NCI-H2081 treated with DMSO at 0.1 percent for 48 hours (cell line): ENCODE measurements at regions not wholly inside any gene's neighbourhood (a gene's known extent, or its start where the extent isn't known, plus 50 kb on each side); places are given as distances from the start of the nearest gene placed in this dataset.
"Not testable (repeated sequence)": the region's sequence is repeated elsewhere in the genome, so short reads cannot be mapped to it uniquely, and the experiment has no call there.

ENCODE experiments used
- DNase-seq: peaks from one replicate; lab custom pipeline; 2025; lab: John Stamatoyannopoulos, UW

DNA sequence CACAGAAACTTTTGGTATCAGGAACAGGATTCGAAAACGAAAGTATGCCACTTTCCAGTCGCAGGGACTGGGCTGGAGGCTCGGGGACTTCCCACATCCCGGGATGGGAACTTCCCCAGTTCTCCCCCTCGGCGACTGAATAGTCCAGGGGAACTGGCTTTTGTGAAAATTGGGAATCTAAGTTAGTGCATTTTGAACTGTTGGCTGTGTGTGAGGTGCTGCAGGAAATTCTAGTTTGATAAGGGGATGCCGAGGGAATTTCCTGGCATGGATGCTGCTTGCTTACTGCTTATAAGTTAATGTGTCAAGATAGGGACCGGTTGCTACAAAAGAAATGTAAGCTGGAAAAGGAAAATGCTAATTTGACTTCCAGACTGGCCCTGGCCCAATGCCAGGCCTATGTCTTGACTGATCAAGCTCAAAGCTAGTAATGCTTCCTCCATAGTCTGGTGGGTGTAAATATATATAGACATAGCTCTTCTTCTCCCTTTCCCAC lies 73.4 kb upstream of the EIF5 start:
- DNase-seq = no peak

DNA sequence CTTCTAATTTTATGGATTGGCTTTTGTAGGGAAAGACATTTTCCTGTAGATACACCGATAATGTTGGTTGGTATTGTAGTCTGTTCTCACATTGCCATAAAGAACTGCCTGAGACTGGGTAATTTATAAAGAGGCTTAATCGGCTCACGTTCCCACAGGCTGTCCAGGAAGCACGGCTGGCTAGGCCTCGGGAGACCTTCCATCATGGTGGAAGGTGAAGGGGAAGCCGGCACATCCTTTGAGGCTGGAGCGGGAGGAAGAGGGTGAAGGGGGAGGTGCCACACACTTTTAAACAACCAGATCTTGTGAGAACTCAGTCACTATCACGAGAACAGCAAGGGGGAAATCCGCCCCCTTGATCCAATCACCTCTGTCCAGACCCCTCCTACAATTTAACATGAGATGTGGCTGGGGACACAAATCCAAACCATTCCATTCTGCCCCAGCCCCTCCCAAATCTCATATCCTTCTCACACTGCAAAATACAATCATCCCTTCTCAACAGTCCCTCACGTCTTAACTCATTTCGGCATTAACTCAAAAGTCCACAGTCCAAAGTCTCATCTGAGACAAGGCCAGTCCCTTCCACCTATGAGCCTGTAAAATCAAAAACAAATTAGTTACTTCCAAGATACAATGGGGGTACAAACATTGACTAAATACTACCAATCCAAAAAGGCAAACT lies 66.7 kb upstream of the EIF5 start:
- DNase-seq = no peak

DNA sequence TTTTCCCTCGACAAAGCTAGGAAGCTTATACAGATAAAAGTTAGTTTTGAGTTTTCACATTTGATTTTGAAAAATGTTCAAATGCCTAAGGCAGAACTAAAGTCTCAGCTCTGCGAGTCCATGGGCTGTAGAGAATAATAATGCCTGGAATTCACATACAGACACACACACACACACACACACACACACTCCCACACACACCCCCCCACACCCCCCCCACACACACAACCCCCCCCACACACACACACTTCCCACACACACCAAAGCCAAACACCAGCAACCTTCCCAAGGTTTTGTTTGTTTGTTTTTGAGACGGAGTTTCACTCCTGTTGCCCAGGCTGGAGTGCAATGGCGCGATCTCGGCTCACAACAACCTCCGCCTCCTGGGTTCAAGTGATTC lies 62.8 kb upstream of the EIF5 start:
- DNase-seq = no peak

DNA sequence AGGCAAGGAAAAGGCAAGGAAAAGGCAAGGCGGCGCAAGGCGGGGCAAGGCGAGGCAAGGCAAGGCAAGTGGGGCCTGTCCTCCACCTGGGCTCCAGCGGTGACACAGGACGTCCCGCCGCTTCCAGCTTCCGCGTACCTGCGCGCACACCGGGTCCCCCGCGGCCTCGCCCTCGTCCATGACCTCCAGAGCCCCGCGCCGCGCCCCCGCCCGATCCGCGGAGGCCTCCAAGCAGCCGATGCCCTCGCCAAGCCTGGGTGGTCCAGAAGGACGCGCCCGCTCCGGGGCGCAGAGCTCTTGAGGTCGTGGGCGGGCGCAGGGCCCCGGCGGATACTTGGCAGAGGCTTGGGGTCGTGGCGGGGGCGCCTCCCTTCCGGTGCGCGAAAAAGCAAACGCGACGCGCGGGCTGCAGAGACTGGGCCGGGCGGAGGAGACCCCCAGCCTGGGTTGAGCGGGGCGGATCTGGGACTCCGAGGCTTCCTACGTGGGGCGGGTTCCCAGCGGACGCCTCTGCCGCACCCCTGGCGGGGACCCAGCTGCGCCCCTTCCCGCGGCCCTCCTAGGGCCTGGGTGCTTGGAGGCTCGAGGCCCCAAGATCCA lies 60.8 kb upstream of the EIF5 start:
- no peak for DNase-seq

DNA sequence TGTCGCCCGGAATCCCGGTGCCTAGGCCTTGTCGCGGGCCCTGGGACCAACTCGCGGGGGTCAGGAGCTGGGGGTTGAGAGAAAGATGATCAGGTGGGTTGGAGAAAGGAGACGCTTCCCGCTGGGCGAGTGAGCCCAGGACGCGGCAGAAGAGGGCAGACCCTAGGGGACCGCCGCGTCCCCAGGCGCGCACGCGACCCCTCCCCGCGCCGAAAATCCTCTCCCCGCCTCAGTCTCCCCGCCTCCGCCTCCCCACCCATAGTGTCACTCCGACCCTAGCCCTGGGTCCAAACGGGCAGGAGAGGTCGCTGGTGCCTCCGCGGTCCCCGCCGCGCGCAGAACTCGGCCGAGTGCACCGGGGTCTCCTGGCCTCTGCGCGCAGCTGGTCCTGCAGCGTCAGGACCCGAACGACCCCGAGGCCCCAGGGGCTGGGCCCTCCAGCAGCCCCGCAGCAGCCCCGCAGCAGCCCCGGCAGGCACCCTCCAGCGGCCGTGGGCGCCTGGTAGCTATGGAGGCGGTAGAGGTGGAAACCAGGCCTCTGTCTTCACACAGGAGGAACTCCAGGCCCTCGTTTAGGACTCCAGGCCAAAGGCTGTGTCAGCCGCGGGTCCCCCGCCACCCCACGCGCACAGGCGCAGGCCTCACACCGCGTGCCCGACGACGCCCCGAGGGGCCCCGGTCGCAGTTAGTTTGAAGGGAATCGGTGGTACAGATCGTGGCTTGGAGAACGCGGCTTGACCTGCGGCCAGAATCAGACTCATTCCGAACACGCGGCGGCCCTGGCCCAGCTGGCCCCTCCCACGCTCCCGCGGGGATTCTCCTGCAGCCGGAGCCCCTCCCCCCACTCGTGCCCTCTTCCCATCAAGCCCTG lies 60.1 kb upstream of the EIF5 start:
- DNase-seq = no peak

DNA sequence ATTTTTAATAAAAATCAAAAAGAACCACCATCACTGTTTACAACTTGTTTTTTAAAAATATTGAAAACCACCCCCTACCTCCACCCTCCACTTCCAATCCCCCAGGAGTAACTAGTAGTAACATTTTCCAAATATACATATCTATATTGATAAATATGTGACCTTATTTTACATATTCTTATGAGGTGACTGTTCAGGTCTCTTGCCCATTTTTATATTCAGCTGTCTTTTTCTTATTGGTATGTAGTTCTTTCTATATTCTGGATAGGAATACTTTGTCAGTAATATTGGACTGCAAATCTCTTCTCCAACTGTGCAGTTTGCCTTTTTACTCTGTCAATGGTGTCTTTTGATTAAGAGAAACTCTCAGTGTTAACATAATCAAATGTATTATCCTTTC lies 59.0 kb upstream of the EIF5 start:
- DNase-seq = no peak

DNA sequence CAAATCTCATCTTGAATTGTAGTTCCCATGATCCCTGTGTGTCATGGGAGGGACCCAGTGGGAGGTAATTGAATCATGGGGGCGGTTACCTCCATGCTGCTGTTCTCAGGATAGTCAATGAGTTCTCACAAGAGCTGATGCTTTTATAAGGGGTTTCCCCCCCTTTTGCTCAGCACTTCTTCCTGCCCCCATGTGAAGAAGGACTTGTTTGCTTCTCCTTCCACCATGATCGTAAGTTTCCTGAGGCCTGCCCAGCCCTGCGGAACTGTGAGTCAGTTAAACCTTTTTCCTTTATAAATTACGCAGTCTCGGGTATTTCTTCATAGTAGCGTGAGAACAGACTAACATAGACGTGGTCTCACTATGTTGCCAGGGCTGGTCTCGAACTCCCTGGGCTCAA lies 56.1 kb upstream of the EIF5 start:
- DNase-seq = no peak

DNA sequence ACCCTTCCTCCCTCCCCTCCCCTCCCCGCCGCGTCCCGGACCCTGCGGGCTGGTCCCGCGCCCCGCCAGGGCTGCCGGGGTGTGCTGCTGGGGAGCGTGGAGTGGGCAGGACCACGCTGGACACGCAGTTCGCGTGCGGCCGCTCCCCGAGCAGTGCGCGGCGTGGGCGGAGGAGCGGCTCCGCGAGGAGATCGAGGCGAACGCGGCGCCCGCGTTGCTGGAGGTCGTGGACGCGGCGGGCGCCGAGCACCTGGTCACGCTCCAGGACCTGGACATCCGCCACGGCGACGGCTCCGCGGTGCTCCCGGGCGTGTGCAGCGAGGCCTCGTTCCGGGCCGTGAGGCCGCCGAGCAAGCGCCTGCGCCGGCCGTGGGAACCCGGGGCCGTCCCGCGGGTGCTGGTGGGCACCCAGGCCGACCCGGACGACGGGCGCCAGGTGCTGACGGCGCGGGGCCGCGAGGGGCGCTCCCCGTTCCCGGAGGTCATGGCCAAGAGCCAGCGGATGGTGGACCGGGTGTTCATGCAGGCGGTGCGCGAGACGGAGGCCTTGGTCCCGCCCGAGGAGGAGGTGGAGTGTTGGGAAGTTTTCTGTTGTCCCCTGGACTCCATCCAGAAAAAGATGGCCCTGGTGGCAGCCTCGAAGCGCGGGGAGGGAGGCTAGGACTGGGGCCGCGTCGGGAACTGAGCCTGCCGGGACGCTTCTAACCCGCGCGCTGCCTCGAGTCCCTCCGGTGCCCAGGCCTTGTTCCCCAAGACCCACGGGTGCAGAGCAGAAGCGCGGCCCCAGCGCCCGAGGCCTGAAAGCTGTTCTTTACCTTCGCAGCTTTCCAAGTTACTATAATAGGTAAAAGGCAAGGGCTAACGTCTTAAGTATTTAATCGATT lies 54.7 kb upstream of the EIF5 start:
- DNase-seq = no peak

DNA sequence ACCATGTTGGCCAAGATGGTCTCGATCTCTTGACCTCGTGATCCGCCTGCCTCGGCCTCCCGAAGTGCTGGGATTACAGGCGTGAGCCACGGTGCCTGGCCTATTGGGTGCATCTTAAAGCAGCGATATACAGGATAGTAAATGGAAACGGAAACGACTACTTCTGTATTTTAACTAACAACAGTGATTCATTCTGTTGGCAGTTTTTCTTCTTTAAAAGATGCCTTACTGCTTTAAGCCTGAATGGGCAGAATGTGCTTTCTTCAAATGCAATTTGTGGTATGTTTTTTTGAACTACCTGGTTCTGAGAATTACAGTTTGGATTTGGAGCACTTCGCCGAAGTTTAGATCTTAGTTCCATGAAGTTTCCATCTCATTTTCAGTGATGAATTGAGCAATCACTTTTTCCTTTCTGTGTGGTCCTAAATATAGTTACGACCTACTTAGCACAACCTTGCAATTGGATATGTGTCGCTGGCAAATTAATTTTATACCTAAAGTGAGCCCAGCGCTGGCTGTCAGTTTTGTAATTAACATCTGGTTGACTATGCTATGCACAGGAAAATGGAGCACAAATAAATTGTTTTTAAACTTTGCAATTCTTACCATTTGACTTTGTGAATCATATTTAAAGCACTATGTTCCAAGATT lies 53.6 kb upstream of the EIF5 start:
- no peak for DNase-seq

DNA sequence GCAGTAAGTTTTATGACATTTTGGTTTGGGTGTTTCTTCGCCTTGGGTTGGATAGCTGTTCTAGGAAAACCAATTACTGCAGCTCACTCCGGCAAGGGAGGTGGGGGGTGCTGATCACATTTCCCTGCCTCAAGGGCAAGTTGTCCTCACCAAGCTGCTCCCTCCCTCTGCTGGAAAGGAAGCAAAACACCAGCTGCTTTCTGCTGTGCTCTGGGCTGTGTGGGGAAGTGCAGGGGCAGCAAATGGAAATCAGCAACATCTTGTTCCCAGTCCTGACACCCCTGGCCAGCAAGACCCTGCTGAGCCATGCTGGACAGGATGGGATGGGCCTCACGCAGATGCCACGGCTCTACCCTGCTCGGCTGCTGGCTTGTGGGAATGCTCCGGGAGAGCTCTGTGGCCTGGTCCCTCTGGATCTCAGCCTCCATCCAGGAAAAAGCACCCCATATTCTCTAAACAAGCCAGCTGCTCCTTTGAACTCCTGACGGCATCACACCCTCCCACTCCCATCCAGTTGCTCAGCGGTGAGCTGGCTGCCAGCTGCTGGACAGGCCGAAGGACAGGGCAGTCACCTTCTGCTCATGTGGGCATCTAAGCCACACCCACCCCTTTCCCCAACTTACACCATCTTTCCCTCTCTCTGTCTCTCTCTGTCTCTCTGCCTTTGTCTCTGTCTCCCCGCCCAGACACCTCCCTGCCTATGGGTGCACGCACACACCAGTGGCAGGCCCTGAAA lies 52.4 kb upstream of the EIF5 start:
- no peak for DNase-seq

DNA sequence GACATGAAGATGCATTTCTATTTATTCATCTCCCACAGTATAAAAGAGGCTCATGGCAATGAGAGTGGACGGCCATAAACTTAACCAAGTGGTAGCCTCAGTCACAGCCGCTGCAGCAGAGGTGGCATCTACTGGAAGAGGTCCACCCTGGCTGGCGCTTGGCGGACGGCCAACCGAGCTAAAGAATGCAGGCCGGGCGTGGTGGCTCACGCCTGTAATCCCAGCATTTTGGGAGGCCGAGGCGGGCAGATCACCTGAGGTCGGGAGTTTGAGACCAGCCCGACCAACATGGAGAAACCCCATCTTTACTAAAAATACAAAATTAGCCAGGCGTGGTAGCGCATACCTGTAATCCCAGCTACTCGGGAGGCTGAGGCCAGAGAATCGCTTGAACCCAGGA lies 51.7 kb upstream of the EIF5 start:
- not testable (repeated sequence) for DNase-seq

DNA sequence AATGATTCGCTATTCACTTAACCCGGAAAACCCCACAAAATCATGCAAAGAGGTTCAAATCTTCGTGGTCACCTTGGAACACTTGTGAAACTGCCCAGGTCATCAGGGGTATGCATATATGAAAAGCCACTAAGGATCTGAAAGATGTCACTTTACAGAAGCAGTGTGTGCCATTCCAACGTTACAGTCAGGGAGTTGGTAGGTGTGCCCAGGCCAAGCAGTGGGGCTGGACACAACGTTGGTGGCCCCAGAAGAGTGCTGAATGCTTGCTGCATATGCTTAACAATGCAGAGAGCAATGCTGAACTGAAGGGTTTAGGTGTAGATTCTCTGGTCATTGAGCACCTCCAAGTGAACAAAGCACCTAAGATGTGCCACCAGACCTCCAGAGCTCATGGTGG lies 51.1 kb upstream of the EIF5 start:
- no peak for DNase-seq

DNA sequence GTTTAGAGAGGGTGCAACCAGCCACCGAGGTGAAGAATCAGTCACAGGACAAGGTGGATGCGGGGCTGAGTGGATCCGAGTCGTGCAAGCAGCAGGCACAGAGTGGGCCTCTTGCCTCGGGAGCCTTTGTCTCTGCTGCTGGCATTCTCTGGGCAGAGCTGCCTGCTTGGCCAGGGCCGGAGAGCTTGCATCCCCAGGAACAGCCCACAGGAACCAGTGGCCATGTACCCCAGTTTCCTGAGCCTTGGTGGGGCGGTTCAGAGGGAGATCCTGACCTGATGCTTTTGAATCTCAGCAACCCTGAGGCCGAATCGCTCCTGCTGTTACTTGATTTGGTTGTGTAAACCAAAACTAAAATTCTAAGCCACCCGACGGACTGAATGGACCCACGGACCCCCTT lies 50.1 kb upstream of the EIF5 start:
- DNase-seq = no peak
